Activated CD8-positive, alpha-beta T cell treated with anti-CD3 and anti-CD28 coated beads, Interleukin-2, amount 10 ng/mL, durations not matched to agents 7 days and 5 days (primary cell): ENCODE measurements at regions not wholly inside any gene's neighbourhood (a gene's known extent, or its start where the extent isn't known, plus 50 kb on each side); places are given as distances from the start of the nearest gene placed in this dataset.

ENCODE experiments used
- ATAC-seq: fragments of 150-1000 bp; cut with Tn5 transposase; one replicate; pipeline ENCODE4 v1.10.0; 2021; ENCODE audit warnings: moderate library complexity
- CTCF ChIA-PET: fragments of 350-600 bp; sonication (Branson Sonifier 250); formaldehyde crosslinking; loops from one replicate; lab custom pipeline; 2021; ENCODE audit warnings: antibody characterized with exemption; lab: Charles Lee
- POLR2A ChIA-PET: fragments of 350-600 bp; sonication (Branson Sonifier 250); formaldehyde crosslinking; loops from one replicate; lab custom pipeline; 2021; ENCODE audit warnings: antibody characterized with exemption; lab: Charles Lee
- DNase-seq: peaks from one replicate; pipeline ENCODE4 v3.0.0-alpha.2; 2020
- H3K27ac Mint-ChIP-seq: one replicate; pipeline ENCODE4 v1.8.0; 2021; ENCODE audit warnings: mild to moderate bottlenecking, mixed read lengths
- H3K27me3 Mint-ChIP-seq: one replicate; pipeline ENCODE4 v1.8.0; 2021; ENCODE audit warnings: low read depth, mixed read lengths
- H3K36me3 Mint-ChIP-seq: one replicate; pipeline ENCODE4 v1.8.0; 2021; ENCODE audit warnings: low read depth, mixed read lengths
- H3K4me1 Mint-ChIP-seq: one replicate; pipeline ENCODE4 v1.8.0; 2021; ENCODE audit warnings: low read depth, mixed read lengths
- H3K4me3 Mint-ChIP-seq: one replicate; pipeline ENCODE4 v1.8.0; 2021; ENCODE audit warnings: mild to moderate bottlenecking, mixed read lengths
- H3K9me3 Mint-ChIP-seq: one replicate; pipeline ENCODE4 v1.8.0; 2022; ENCODE audit warnings: mixed read lengths; ENCODE audit not compliant: insufficient read depth

DNA sequence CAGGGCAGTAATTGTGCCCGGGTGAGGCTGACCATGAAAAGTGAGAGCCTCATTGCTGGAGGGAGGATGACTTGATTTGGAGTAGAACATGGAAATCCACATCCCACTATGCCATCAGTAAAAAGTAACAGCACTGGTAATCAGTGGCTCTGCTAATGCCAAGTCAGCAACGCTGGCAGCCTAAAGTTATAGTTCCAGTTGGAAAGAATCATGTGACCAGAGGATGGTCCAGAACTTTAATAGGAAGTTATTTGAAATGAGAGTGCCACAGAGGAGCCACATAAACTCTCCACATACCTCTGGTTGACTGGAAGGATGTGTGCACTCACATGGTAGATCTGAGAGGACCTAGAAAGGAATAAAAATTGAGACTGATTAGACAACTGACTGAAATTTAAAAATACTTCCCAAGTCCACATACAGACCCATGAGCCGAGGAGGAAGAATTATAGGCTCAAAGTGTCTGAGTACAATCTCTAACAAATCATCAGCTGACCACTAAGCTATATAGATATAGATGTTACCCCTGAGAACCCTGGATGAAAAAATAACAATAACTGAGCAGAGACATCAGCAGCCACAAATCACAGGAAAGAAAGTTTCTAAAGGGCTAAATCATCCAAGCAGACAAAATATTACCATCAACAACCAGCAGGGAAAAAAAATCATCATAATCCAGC is 346.8 kb downstream of the STK39 start:
- CTCF ChIA-PET: no interaction called here

DNA sequence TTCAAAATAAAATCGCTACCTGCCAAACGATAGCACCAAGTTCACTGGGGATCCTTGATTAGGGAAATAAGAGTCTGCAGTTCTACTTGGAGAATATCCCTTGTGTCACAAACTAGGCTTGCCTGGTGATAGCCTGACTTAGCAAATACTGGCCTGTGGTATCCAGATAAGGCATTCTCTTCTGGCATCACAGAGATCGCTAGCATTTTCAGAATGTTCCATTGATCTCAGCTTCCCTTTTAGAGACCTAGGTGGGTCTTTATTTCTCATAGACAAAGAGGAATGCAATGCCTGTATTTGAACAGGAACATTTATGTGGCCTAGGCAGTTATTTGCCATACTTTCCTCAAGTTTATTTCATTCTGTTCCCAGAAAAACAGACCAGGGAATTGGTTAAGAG is 349.1 kb downstream of the STK39 start:
- Mint-ChIP-seq H3K9me3 (no peaks in the 10 kb centered on the region), H3K4me3 (no peak overlapping the region), H3K27ac (no peak overlapping the region), H3K27me3 (peaks cover 8% of the 10 kb centered on the region), H3K4me1 (no peaks in the 10 kb centered on the region), H3K36me3 (no peaks in the 10 kb centered on the region)
- DNase-seq (no peak), ATAC-seq (no peak)
- CTCF ChIA-PET: no interaction called here
- POLR2A ChIA-PET: no interaction called here

More for the DNA sequence above, 346.8 kb downstream of the STK39 start:
- no peak for DNase-seq
- Mint-ChIP-seq H3K9me3 (no peaks in the 10 kb centered on the region), H3K27me3 (peaks cover 8% of the 10 kb centered on the region), H3K36me3 (no peaks in the 10 kb centered on the region), H3K4me3 (no peak overlapping the region), H3K27ac (no peak overlapping the region), H3K4me1 (no peaks in the 10 kb centered on the region)
- no peak for ATAC-seq
- POLR2A ChIA-PET: no interaction called here

DNA sequence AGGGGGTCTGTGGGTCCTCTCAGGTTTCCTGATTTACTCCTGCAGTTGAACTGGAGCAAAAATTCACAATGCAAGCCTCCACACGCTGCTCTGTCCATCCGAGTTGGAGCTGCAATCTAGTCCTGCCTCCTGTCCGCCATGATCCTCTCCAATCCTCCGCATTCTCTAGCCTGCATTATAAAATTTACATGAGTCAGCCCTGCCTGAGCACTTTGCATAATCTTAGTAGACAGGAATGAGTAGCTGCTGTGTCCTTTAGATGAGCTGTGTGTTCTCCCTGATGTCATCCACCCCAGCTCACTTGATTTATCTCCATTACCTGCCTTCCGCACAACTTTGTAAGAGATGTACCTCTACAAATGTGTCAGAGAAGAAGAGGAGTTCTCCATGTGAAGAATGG is 355.6 kb downstream of the STK39 start:
- no peak for DNase-seq
- no peak overlapping the region for H3K27ac Mint-ChIP-seq
- no peaks in the 10 kb centered on the region for H3K9me3 Mint-ChIP-seq
- H3K4me1 Mint-ChIP-seq: no peaks in the 10 kb centered on the region
- CTCF ChIA-PET: no interaction called here
- peaks cover 2% of the 10 kb centered on the region for H3K27me3 Mint-ChIP-seq
- no peak for ATAC-seq
- no peak overlapping the region for H3K4me3 Mint-ChIP-seq
- POLR2A ChIA-PET: no interaction called here
- no peaks in the 10 kb centered on the region for H3K36me3 Mint-ChIP-seq

DNA sequence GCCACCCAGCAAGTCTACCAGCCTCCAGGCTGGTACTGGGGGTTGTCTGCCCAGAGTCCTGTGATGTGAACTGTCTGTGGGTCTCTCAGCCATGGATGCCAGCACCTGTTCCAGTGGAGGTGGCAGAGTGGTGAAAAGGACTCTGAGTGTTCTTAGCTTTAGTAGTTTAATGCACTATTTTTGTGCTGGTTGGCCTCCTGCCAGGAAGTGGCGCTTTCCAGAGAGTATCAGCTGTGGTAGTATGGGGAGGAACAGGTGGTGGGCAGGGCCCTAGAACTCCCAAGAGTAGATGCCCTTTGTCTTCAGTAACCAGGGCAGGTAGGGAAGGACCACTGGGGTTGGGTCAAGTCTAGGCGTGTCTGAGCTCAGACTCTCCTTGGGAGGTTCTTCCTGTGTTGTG is 356.7 kb downstream of the STK39 start:
- CTCF ChIA-PET: no interaction called here
- Mint-ChIP-seq H3K27ac (no peak overlapping the region), H3K9me3 (no peaks in the 10 kb centered on the region), H3K4me1 (no peaks in the 10 kb centered on the region), H3K36me3 (no peaks in the 10 kb centered on the region), H3K4me3 (no peak overlapping the region), H3K27me3 (peaks cover 2% of the 10 kb centered on the region)
- no peak for DNase-seq
- ATAC-seq: no peak
- POLR2A ChIA-PET: no interaction called here

DNA sequence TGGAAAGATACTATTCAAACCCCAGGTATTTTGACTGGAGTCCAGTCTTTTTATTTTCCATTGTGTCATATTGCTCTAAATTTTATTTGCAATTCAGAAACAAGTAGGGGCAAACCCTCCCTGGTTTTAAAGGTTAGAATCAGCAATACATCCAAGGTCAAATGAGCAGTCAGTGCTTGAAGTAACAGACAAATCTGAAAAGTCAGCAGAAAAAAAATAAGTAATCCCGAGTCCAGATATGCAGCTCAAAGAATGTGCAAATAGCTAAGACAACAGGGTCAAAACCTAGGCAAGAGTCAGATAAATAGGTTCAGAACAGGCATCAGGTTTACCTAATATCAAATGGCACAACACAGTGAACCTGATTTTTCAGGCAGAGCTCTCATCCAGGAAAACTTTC is 367.0 kb downstream of the STK39 start:
- no peak for ATAC-seq
- Mint-ChIP-seq H3K27me3 (peaks cover 7% of the 10 kb centered on the region), H3K36me3 (no peaks in the 10 kb centered on the region), H3K4me3 (no peak overlapping the region), H3K9me3 (no peaks in the 10 kb centered on the region), H3K4me1 (no peaks in the 10 kb centered on the region), H3K27ac (no peak overlapping the region)
- DNase-seq: no peak
- CTCF ChIA-PET: no interaction called here
- POLR2A ChIA-PET: no interaction called here

DNA sequence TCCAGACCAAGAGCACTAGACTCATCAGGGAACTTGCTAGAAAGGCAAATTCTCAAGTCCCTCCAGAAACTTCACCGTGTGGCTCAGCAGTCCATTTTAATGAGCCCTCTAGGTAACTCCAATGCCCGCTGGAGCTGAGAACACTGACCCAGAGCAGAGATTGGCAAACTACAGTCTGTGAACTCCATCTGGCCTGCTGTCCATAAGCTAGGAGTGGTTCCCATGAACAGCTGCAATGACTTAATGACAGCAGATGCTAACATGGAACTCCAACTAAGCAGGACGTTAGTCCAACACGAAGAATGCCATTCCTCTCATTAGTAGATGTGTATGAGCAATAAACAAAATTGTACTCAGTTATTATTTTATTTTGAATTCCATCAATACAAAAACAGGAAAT is 371.9 kb downstream of the STK39 start:
- POLR2A ChIA-PET: no interaction called here
- no peaks in the 10 kb centered on the region for H3K36me3 Mint-ChIP-seq
- CTCF ChIA-PET: no interaction called here
- no peaks in the 10 kb centered on the region for H3K4me1 Mint-ChIP-seq
- no peaks in the 10 kb centered on the region for H3K9me3 Mint-ChIP-seq
- no peaks in the 10 kb centered on the region for H3K27me3 Mint-ChIP-seq
- ATAC-seq (no peak), DNase-seq (no peak)
- no peak overlapping the region for H3K4me3 Mint-ChIP-seq
- H3K27ac Mint-ChIP-seq: no peak overlapping the region

DNA sequence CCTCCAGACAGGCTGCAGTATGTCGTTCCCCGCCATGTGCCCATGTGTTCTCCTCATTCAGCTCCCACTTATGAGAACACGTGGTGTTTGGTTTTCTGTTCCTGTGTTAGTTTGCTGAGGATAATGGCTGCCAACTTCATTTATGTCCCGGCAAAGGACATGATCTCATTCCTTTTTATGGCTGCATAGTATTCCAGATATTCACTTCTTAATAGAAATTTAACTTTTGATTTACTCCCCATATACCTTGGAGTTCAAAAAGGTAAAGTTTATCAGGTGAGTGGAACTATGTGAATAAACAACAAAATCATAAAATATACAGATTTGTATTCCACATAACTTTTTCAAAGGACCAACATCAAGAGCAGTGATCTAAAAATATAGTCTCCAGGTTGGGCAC is 372.6 kb downstream of the STK39 start:
- no peaks in the 10 kb centered on the region for H3K4me1 Mint-ChIP-seq
- CTCF ChIA-PET: no interaction called here

DNA sequence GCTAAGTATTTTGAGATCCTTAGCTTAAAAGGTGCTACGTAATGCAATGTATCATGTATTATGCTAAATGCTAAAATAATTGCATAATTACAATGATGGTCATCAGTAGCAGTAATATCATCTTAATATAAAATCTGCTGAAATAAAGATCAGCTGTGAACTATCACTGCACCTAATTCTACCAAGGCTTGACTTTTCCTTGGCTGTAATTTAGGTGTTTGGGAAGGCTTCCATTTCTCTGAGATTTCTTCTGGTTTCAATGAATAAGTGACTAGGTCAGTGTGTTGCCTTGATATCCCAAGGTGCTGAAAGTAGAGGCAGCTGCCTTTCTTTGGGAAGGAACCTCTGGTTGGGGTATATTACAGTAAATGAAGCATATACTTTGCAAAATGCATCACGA is 376.1 kb downstream of the STK39 start:
- DNase-seq (no peak), ATAC-seq (no peak)
- POLR2A ChIA-PET: no interaction called here
- Mint-ChIP-seq H3K36me3 (no peaks in the 10 kb centered on the region), H3K27me3 (no peaks in the 10 kb centered on the region), H3K4me3 (no peak overlapping the region), H3K9me3 (no peaks in the 10 kb centered on the region), H3K4me1 (no peaks in the 10 kb centered on the region), H3K27ac (no peak overlapping the region)
- CTCF ChIA-PET: no interaction called here

More for the DNA sequence above, 372.6 kb downstream of the STK39 start:
- H3K36me3 Mint-ChIP-seq: no peaks in the 10 kb centered on the region
- H3K4me3 Mint-ChIP-seq: no peak overlapping the region
- no peak overlapping the region for H3K27ac Mint-ChIP-seq
- POLR2A ChIA-PET: no interaction called here
- H3K9me3 Mint-ChIP-seq: no peaks in the 10 kb centered on the region
- ATAC-seq (no peak), DNase-seq (no peak)
- H3K27me3 Mint-ChIP-seq: no peaks in the 10 kb centered on the region

DNA sequence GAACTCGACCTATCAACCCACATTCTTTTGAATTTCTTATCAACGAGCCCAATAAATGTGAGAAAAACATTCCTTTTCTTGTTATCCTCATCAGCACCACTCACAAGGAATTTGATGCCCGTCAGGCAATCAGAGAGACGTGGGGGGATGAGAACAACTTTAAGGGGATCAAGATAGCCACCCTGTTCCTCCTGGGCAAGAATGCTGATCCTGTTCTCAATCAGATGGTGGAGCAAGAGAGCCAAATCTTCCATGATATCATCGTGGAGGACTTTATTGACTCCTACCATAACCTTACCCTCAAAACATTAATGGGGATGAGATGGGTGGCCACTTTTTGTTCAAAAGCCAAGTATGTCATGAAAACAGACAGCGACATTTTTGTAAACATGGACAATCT is 378.2 kb downstream of the STK39 start:
- DNase-seq (no peak), ATAC-seq (no peak)
- Mint-ChIP-seq H3K9me3 (no peaks in the 10 kb centered on the region), H3K36me3 (no peaks in the 10 kb centered on the region), H3K27me3 (no peaks in the 10 kb centered on the region), H3K27ac (no peak overlapping the region), H3K4me3 (no peak overlapping the region), H3K4me1 (no peaks in the 10 kb centered on the region)
- ChIA-PET POLR2A (no interaction called here), CTCF (no interaction called here)

DNA sequence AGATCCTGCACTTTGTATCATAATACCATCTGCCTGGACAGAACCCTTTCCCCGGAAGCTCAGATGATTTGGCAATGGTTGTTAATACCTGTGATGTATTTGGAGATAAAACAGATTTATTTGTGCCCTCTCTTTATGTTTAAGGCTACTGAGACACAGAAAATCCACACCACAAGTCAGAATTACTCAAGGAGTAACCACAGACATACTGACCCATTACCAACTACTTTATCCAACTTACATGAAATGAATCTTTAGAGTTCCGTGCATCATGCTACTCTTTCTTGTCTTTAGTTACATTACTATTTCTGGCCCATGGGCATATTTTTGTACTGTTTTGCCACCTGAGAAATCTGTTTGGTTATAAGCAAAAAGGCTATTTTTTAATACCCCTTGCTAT is 384.0 kb downstream of the STK39 start:
- ATAC-seq (no peak), DNase-seq (no peak)
- POLR2A ChIA-PET: no interaction called here
- H3K27me3 Mint-ChIP-seq: peaks cover 2% of the 10 kb centered on the region
- no peak overlapping the region for H3K4me3 Mint-ChIP-seq
- H3K36me3 Mint-ChIP-seq: no peaks in the 10 kb centered on the region
- CTCF ChIA-PET: interaction anchor here (0.7 kb wide), 1 partner anchor 8 kb away, joined by 3 read pairs; no protein-coding TSS in a partner anchor
- H3K4me1 Mint-ChIP-seq: no peaks in the 10 kb centered on the region
- no peak overlapping the region for H3K27ac Mint-ChIP-seq
- H3K9me3 Mint-ChIP-seq: no peaks in the 10 kb centered on the region

DNA sequence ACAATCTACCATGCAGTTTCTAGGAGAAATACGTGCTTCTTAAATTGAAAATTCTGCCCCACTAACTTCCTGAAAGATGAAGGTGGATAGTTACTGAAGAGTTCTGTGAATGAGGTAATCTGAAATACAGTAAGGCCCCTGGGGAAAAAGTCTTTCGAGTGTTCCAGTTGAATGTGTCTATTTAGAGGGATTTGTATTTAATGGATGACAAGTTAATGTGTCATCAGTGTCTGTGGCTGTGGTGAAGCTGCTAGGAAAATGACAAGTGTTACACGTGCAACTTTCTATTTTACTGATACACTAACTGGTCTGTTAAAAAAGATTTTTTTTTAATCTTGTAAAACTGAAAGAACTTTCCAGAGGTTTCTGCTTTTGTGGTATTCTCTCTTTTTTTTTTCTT is 384.6 kb downstream of the STK39 start:
- H3K27me3 Mint-ChIP-seq: peaks cover 2% of the 10 kb centered on the region
- H3K36me3 Mint-ChIP-seq: no peaks in the 10 kb centered on the region
- CTCF ChIA-PET: interaction anchor here (0.7 kb wide), 1 partner anchor 8 kb away, joined by 3 read pairs; no protein-coding TSS in a partner anchor
- no peaks in the 10 kb centered on the region for H3K9me3 Mint-ChIP-seq
- DNase-seq: no peak
- no peak for ATAC-seq
- POLR2A ChIA-PET: no interaction called here
- H3K4me1 Mint-ChIP-seq: no peaks in the 10 kb centered on the region
- no peak overlapping the region for H3K4me3 Mint-ChIP-seq
- no peak overlapping the region for H3K27ac Mint-ChIP-seq

DNA sequence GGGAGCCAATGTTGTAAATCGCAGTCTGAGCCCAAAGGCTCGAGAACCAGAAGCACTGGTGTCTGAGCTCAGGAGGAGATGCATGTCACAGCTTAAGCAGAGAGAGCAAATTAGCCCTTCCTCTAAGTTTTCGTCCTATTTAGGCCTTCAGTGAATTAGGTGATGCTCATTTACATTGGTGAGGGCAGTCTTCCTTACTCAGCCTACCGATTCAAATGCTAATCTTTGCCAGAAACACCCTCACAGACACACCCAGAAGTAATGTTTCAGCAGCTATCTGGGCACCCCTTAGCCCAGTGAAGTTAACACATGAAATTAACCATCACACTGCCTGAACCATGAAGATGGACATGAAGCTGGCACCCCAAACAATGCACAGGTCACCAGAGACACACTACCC is 385.1 kb downstream of the STK39 start:
- no peak overlapping the region for H3K27ac Mint-ChIP-seq
- H3K27me3 Mint-ChIP-seq: peaks cover 4% of the 10 kb centered on the region
- H3K4me1 Mint-ChIP-seq: no peaks in the 10 kb centered on the region
- CTCF ChIA-PET: no interaction called here
- DNase-seq (no peak), ATAC-seq (no peak)
- POLR2A ChIA-PET: no interaction called here
- no peaks in the 10 kb centered on the region for H3K9me3 Mint-ChIP-seq
- no peak overlapping the region for H3K4me3 Mint-ChIP-seq
- H3K36me3 Mint-ChIP-seq: no peaks in the 10 kb centered on the region
